ENCODE measurements at regions not wholly inside any gene's neighbourhood (a gene's known extent, or its start where the extent isn't known, plus 50 kb on each side); places are given as distances from the start of the nearest gene placed in this dataset.
"Not testable (repeated sequence)": the region's sequence is repeated elsewhere in the genome, so short reads cannot be mapped to it uniquely, and the experiment has no call there.

DNA sequence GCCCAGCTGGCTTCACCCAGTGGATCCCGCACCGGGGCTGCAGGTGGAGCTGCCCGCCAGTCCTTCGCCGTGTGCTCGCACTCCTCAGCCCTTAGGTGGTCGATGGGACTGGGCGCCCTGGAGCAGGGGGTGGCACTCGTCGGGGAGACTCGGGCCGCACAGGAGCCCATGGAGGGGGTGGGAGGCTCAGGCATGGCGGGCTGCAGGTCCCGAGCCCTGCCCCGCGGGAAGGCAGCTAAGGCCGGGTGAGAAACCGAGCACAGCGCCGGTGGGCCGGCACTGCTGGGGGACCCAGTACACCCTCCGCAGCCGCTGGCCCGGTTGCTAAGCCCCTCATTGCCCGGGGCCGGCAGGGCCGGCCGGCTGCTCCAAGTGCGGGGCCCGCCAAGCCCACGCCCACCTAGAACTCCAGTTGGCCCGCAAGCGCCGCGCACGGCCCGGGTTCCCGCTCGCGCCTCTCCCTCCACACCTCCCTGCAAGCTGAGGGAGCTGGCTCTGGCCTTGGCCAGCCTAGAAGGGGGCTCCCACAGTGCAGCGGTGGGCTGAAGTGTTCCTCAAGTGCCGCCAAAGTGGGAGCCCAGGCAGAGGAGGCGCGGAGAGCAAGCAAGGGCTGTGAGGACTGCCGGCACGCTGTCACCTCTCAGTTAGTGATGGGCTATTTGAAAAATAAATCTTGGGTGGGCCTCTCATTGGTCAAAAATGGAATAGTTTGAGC is 411.2 kb upstream of the NOX3 start:
- not testable (repeated sequence) for TF ChIP-seq EZH2 (IDR thresholded peaks at IDR 0.05; ENCODE audit: insufficient read depth, poor library complexity, severe bottlenecking); EZH2phosphoT487 (IDR thresholded peaks at IDR 0.05; ENCODE audit: insufficient read depth, low read depth)

Measured in GM23248 (cell line).